Choroid plexus epithelial cell (primary cell): ENCODE measurements at regions not wholly inside any gene's neighbourhood (a gene's known extent, or its start where the extent isn't known, plus 50 kb on each side); places are given as distances from the start of the nearest gene placed in this dataset.

Experiments
- DNase-seq: peaks from one replicate; pipeline ENCODE4 v3.0.0-alpha.2; 2010; ENCODE audit warnings: low read depth
- H3K4me3 ChIP-seq: 2 replicates; pipeline ENCODE4 v1.5.1; 2011; ENCODE audit warnings: low read depth, mild to moderate bottlenecking, control low read depth, low read length, moderate library complexity
- CTCF ChIP-seq: conservative IDR thresholded peaks from 2 replicates; pipeline ENCODE4 v1.5.1; 2011; ENCODE audit warnings: low read depth, mild to moderate bottlenecking, control low read depth, inconsistent platforms, low read length, moderate library complexity

- DNase-seq, result no peak
- H3K4me3 ChIP-seq, result no peak overlapping the region
- TF ChIP-seq CTCF, result no peak
Observed at GRCh38 chr5:135221696-135222095, 177.3 kb downstream of the MACROH2A1 start.

GRCh38 chr5:135221187-135221473, 177.9 kb downstream of the MACROH2A1 start:
- DNase-seq, result no peak
- TF ChIP-seq CTCF, result no peak

GRCh38 chr5:135220394-135221186, 178.4 kb downstream of the MACROH2A1 start:
- DNase-seq, result no peak

More at GRCh38 chr5:135221187-135221473, 177.9 kb downstream of the MACROH2A1 start:
- no peak overlapping the region for H3K4me3 ChIP-seq

GRCh38 chr5:135219868-135220267, 179.2 kb downstream of the MACROH2A1 start:
- no peak overlapping the region for H3K4me3 ChIP-seq
- TF ChIP-seq CTCF, result no peak
- no peak for DNase-seq

More at GRCh38 chr5:135220394-135221186, 178.4 kb downstream of the MACROH2A1 start:
- no peak overlapping the region for H3K4me3 ChIP-seq
- TF ChIP-seq CTCF, result no peak

GRCh38 chr5:135218790-135219568, 180.1 kb downstream of the MACROH2A1 start:
- no peak for DNase-seq
- no peak overlapping the region for H3K4me3 ChIP-seq
- TF ChIP-seq CTCF, result no peak

- no peak for DNase-seq
- TF ChIP-seq CTCF, result no peak
- no peak overlapping the region for H3K4me3 ChIP-seq
Observed at GRCh38 chr5:135218486-135218755, 180.6 kb downstream of the MACROH2A1 start.
